B cell (primary cell): ENCODE measurements at regions not wholly inside any gene's neighbourhood (a gene's known extent, or its start where the extent isn't known, plus 50 kb on each side); places are given as distances from the start of the nearest gene placed in this dataset.

Experiments used
- CTCF ChIP-seq: fragments of 200-600 bp; IDR thresholded peaks from one replicate; pipeline ENCODE4 v1.8.0; 2022; ENCODE audit warnings: antibody characterized with exemption, mild to moderate bottlenecking
- EZH2 ChIP-seq: IDR thresholded peaks from 2 replicates; pipeline ENCODE4 v1.6.1; 2012; ENCODE audit warnings: borderline replicate concordance, low read depth, mild to moderate bottlenecking, moderate library complexity, low read length; ENCODE audit not compliant: insufficient read depth, poor library complexity, severe bottlenecking

GRCh38 chr3:160112996-160113395 is 112.2 kb upstream of the C3orf80 start:
- TF ChIP-seq CTCF (no peak), EZH2 (no peak)
